RWPE1 (cell line): ENCODE measurements at regions not wholly inside any gene's neighbourhood (a gene's known extent, or its start where the extent isn't known, plus 50 kb on each side); places are given as distances from the start of the nearest gene placed in this dataset.
A peak's percentile ranks its signal among the peaks of the same experiment; 100 is the strongest.

ENCODE experiments used
- CTCF ChIA-PET: fragments of 350-600 bp; sonication (Branson Sonifier 250); formaldehyde crosslinking; extraction: SDS; loops from one replicate; lab custom pipeline; 2021; lab: Yijun Ruan, JAX
- POLR2A ChIA-PET: fragments of 400-600 bp; formaldehyde crosslinking; extraction: SDS; loops from one replicate; lab custom pipeline; 2020; ENCODE audit warnings: antibody characterized with exemption; ENCODE audit not compliant: low non-redundant PET; lab: Yijun Ruan, JAX
- DNase-seq: peaks from one replicate; pipeline ENCODE4 v3.0.0; 2012; ENCODE audit warnings: low spot score
- H3K27ac ChIP-seq: fragments of 450-650 bp; 2 replicates; pipeline ENCODE4 v1.5.1; 2017
- CTCF ChIP-seq: fragments of 450-650 bp; conservative IDR thresholded peaks from 2 replicates; pipeline ENCODE4 v1.5.1; 2017; ENCODE audit warnings: low read depth, mild to moderate bottlenecking

- POLR2A ChIA-PET: no interaction called here
Measured at GRCh38 chr1:175840787-175841186, 97.4 kb upstream of the TNR start.

GRCh38 chr1:175839779-175840669 is 96.6 kb upstream of the TNR start:
- peak; percentile 41 for DNase-seq
- H3K27ac ChIP-seq: no peak overlapping the region
- no peak for TF ChIP-seq CTCF
- ChIA-PET POLR2A (no interaction called here), CTCF (interaction anchor here (0.5 to 0.6 kb wide), 3 partner anchors 45 to 285 kb away, joined by 3 to 4 read pairs (median 4); no protein-coding TSS in a partner anchor)

More at GRCh38 chr1:175840787-175841186, 97.4 kb upstream of the TNR start:
- no peak for TF ChIP-seq CTCF
- CTCF ChIA-PET: interaction anchor here (0.5 kb wide), 2 partner anchors 10 to 229 kb away, joined by 3 to 4 read pairs; no protein-coding TSS in a partner anchor
- no peak overlapping the region for H3K27ac ChIP-seq
- DNase-seq: no peak

GRCh38 chr1:175834597-175834996 is 91.2 kb upstream of the TNR start:
- no peak overlapping the region for H3K27ac ChIP-seq
- DNase-seq: no peak
- CTCF ChIA-PET: interaction anchor here (0.6 to 0.7 kb wide), 2 partner anchors 216 to 804 kb away, joined by 3 read pairs; no protein-coding TSS in a partner anchor
- TF ChIP-seq CTCF: no peak
- POLR2A ChIA-PET: no interaction called here

GRCh38 chr1:175833951-175834350 is 90.6 kb upstream of the TNR start:
- CTCF ChIA-PET: interaction anchor here (0.6 to 0.7 kb wide), 2 partner anchors 217 to 803 kb away, joined by 3 read pairs; no protein-coding TSS in a partner anchor
- POLR2A ChIA-PET: no interaction called here
- TF ChIP-seq CTCF: no peak
- no peak for DNase-seq
- H3K27ac ChIP-seq: no peak overlapping the region

GRCh38 chr1:175833502-175833901 is 90.1 kb upstream of the TNR start:
- POLR2A ChIA-PET: no interaction called here
- no peak for TF ChIP-seq CTCF
- CTCF ChIA-PET: no interaction called here
- no peak overlapping the region for H3K27ac ChIP-seq
- no peak for DNase-seq

GRCh38 chr1:175830500-175830899 is 87.1 kb upstream of the TNR start:
- DNase-seq: no peak
- CTCF ChIA-PET: no interaction called here
- no peak for TF ChIP-seq CTCF
- POLR2A ChIA-PET: no interaction called here
- no peak overlapping the region for H3K27ac ChIP-seq
